GM21381 (cell line): ENCODE measurements at regions not wholly inside any gene's neighbourhood (a gene's known extent, or its start where the extent isn't known, plus 50 kb on each side); places are given as distances from the start of the nearest gene placed in this dataset.

Experiments used
- ATAC-seq: cut with Tn5 transposase; IDR thresholded peaks from one replicate; pipeline ENCODE4 v1.9.1; 2021; ENCODE audit warnings: mild to moderate bottlenecking, moderate library complexity; ENCODE audit not compliant: unreplicated experiment

DNA sequence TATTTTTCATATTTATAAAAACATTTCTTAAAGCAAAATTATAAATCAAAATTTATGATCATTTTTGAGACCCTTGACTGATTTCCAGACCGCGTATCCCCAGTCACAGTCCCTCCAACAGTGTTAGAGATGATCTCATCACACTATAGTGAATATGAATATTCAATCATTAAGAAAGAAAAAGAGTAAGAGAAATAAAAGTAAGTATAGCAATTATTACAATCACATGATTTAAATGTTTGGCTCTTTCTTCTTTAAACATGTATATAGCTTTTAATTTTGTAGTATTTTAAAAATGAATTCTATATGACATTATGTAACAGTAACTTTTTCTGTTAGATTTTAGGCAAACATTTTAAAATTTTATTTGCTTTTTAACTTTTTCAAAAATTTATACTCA lies 438.3 kb downstream of the RFPL4B start:
- no peak for ATAC-seq

DNA sequence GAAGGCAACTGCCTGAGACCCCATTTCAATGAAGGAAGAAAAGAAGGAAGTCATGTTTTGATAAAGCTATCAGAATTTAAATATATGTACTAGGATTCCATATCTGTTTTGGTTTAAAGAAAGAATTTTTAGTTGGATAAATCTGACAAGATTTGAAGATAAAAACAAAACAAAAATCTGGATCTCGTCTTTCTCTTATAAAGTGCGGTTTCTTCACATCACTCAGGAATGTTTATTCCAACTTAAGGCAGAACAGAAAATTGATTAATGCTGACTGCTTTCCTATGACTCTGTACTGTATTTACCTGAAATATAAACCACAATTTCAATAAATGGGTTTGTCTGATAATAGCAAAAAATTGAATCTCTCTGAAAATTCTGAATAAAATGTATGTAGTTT lies 439.7 kb downstream of the RFPL4B start:
- ATAC-seq, result no peak

DNA sequence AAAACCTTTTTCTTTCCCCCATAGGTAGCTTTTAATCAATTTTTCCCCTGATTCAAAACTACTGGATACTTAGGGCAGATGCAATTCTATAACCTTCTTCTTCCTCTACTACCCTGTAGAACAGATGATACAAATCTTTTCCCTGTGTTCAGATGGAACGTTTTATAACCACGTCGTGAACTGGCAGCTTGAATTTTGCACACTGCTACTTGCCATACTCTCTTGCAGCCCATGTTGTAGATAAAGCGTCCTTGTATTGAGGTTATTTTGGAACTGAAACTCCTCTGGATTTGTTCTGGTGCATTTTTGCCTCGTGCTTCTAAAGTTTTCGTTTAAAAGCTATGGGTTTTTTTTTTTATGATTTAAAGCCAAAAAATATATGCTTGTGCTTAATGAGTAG lies 440.2 kb downstream of the RFPL4B start:
- no peak for ATAC-seq

- no peak for ATAC-seq
Measured at GRCh38 chr6:112795316-112795715, 448.2 kb downstream of the RFPL4B start.

DNA sequence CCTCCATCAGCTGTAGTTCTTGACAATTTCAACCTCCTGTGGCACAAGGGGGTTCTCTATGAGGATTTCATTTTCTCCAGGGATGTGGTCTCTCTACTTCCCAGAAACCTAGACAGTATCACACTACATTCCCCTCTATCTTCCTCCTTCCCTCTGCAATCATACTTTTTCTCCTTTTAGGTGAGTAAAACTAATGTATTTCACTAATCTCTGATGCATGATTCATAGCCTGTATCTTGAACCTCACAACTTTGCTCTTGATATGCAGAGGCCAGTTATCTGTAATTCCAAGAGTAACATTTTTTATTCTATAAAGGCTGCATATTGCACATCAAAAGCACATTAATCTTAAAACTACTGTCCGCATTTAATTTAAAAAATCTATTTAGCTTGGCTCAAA lies 449.6 kb downstream of the RFPL4B start:
- ATAC-seq, result no peak

- no peak for ATAC-seq
Measured at GRCh38 chr6:112799889-112800288, 452.8 kb downstream of the RFPL4B start.

DNA sequence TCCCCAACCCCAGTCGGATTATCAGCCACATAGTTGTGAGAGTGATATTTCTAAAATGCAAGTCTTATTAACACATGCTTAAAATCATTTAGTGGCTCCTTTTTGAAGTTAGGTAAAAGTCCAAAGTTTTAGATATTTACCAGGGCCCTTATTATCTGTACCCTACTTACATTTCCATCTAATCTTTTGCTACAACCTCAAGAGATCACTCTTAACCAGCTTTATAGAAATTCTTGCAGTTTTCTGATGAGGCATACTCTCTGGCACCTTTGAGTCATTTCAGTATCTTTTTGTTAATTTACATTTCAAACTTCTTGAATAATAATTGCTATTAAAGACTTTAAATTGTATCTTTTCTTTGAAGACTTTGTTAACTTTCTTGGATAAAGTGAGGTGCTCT lies 453.3 kb downstream of the RFPL4B start:
- no peak for ATAC-seq

GRCh38 chr6:112800916-112801315 lies 453.8 kb downstream of the RFPL4B start:
- ATAC-seq, result no peak

DNA sequence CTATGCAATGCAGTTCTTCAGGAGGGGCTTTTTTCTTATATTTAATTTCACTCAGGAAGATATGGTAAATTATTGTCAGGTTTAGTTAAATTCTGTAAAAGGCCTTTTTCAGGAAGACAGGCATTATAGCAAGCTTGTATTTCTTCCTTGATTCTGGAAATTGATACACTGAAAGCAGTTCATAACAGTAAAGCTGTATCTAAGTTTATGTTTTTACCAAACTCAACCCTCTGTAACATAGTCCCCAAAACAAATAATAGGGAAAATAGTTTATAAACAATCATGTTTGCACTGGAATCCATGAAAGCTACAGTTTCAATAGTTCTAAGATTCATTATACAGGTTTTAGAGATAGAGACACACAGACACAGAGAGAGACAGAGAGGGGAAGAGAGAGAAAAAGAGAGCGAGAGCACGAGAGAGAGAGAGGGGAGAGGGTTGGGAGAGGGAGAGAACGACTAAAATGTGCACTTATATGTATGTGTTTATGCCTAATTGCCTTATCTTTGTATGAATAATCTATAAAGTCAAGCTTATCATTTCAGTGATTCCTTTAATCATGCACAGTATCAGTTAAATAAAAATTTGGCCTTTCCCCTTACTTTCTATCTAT lies 454.4 kb downstream of the RFPL4B start:
- ATAC-seq, result no peak

- ATAC-seq, result no peak
Measured at GRCh38 chr6:112802144-112802543, 455.0 kb downstream of the RFPL4B start.

GRCh38 chr6:112804638-112805330 lies 457.7 kb downstream of the RFPL4B start:
- ATAC-seq, result no peak

- no peak for ATAC-seq
Measured at GRCh38 chr6:112806163-112806865, 459.2 kb downstream of the RFPL4B start.

DNA sequence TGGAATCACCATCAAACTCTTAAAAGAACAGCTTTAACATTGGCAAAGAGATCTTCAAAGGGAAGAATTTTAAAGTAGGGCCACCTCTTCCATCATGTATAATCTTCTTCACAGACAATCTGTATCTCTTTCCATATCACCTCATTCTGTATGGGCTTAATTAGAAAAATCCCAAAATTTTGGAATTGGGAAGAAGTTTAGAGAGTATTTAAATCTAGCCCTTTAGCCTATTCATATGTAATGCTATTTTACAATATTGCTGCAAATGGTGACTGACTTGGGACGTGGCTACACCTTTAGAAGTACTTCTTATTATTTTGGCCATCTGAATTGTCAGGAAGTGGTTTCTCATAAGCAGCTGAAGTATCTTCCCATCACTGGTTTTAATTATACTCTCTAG lies 474.3 kb downstream of the RFPL4B start:
- no peak for ATAC-seq

DNA sequence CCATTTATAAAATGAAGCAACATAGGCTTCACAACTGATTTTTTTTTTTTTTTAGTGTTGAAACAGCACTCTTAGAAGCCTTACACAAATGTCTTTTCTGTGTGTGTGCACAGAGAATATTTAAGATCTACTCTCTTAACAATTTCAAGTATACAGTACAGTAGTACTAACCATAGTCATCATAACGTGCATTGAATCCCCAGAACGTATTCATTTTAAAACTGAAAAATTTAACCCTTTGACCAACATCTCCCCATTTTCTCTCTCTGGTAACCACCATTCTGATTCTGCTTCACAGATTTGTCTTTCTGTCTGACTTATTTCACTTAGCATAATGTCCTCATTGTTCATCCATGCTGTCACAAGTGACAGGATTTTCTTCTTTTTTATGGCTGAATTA lies 475.6 kb downstream of the RFPL4B start:
- ATAC-seq, result no peak

DNA sequence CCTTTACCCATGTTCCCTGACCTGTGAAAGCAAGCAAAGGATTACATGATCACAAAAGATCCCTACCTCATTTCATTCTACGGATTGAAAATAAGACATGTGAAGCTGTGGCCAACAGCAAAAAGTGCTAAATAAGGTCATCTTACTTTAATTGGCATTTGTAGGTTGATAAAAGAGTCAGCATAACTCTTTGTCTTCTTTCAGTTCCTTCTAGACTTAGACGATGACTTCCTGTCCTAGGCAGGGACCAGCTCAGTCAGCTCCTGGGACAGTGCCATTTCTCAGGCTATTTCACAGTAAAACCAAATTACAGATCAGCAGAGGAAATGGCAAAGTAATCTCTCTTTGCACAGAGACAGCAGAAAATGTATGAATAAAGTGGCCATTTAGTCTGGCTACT lies 480.7 kb downstream of the RFPL4B start:
- ATAC-seq, result peak; percentile 92

- ATAC-seq, result no peak
Measured at GRCh38 chr6:112831022-112831421, 483.9 kb downstream of the RFPL4B start.

DNA sequence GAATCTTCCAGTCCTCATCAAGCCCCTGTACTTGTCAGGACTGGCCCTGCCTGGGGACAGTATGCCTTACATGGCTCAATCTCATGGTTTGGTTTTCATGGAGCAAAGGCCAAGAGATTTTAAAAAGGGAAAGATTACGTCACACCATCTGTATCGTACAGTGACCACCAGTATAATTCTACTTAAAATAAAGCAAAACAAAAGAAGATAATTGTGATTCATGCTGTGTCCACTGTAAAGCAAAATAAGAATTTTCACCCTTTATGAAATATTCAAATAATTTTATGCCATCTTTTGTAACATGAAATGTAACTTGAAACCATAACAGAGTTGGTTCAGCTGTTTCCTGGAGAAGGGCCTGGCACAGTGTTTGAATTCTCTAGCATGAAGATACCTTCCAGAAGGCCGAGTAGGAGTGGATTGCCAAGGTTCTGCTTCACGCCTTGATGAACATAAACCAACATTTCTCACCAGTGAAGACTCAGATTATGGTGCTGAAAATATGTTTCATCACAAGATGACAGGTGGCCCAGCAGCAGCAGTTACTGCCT lies 486.5 kb downstream of the RFPL4B start:
- ATAC-seq, result no peak

- ATAC-seq, result no peak
Measured at GRCh38 chr6:112835078-112835477, 487.9 kb downstream of the RFPL4B start.

- ATAC-seq, result no peak
Measured at GRCh38 chr6:112839525-112839961, 492.4 kb downstream of the RFPL4B start.

- ATAC-seq, result no peak
Measured at GRCh38 chr6:112841553-112842329, 494.6 kb downstream of the RFPL4B start.

GRCh38 chr6:112842330-112842685 lies 495.2 kb downstream of the RFPL4B start:
- no peak for ATAC-seq
